Neuronal stem cell (in vitro differentiated cells): ENCODE measurements at regions not wholly inside any gene's neighbourhood (a gene's known extent, or its start where the extent isn't known, plus 50 kb on each side); places are given as distances from the start of the nearest gene placed in this dataset.
A peak's percentile ranks its signal among the peaks of the same experiment; 100 is the strongest.

Experiments used
- DNase-seq: peaks from one replicate; pipeline ENCODE4 v3.0.0-alpha.2; 2013; ENCODE audit warnings: low spot score
- H2AFZ ChIP-seq: one replicate; pipeline ENCODE4 v1.6.1; 2013; ENCODE audit warnings: mild to moderate bottlenecking, low read length, inconsistent platforms
- H2AK5ac ChIP-seq: 2 replicates; pipeline ENCODE4 v1.6.1; 2013; ENCODE audit warnings: low read depth, mild to moderate bottlenecking, inconsistent platforms, low read length, moderate library complexity, mixed read lengths
- H2BK120ac ChIP-seq: 2 replicates; pipeline ENCODE4 v1.6.1; 2013; ENCODE audit warnings: low read depth, mild to moderate bottlenecking, inconsistent platforms, low read length, moderate library complexity, mixed read lengths
- H2BK12ac ChIP-seq: one replicate; pipeline ENCODE4 v1.6.1; 2013; ENCODE audit warnings: low read length, inconsistent platforms
- H2BK15ac ChIP-seq: 2 replicates; pipeline ENCODE4 v1.6.1; 2013; ENCODE audit warnings: mild to moderate bottlenecking, low read length, inconsistent platforms, mixed read lengths
- H2BK5ac ChIP-seq: one replicate; pipeline ENCODE4 v1.6.1; 2013; ENCODE audit warnings: inconsistent platforms, mild to moderate bottlenecking, low read length, moderate library complexity
- H3K14ac ChIP-seq: one replicate; pipeline ENCODE4 v1.6.1; 2013; ENCODE audit warnings: low read length, inconsistent platforms
- H3K18ac ChIP-seq: 2 replicates; pipeline ENCODE4 v1.6.1; 2013; ENCODE audit warnings: low read length, inconsistent platforms
- H3K23ac ChIP-seq: 2 replicates; pipeline ENCODE4 v1.6.1; 2013; ENCODE audit warnings: low read depth, mild to moderate bottlenecking, mixed read lengths, low read length, inconsistent platforms; ENCODE audit not compliant: poor library complexity
- H3K27ac ChIP-seq: replicated peaks from 3 replicates; pipeline ENCODE4 v1.5.1; 2013; ENCODE audit warnings: low read length, inconsistent platforms
- H3K27me3 ChIP-seq, 3 experiments: 2 replicates each; pipeline ENCODE4 v1.6.1; 2013; ENCODE audit warnings: low read length in 3 of 3, mild to moderate bottlenecking in 2 of 3, inconsistent platforms in 1 of 3, low read depth in 1 of 3, mixed read lengths in 1 of 3, moderate library complexity in 1 of 3; ENCODE audit not compliant: control insufficient read depth in 3 of 3, insufficient read depth in 3 of 3
- H3K36me3 ChIP-seq, 2 donors: replicated peaks in 1 of 2; 2 replicates each; pipeline ENCODE4 v1.6.1; 2013; ENCODE audit warnings: low read length in 2 of 2; ENCODE audit not compliant: control insufficient read depth in 2 of 2, insufficient read depth in 2 of 2
- H3K4ac ChIP-seq: 2 replicates; pipeline ENCODE4 v1.6.1; 2013; ENCODE audit warnings: inconsistent platforms, mild to moderate bottlenecking, low read length, moderate library complexity
- H3K4me1 ChIP-seq, 2 donors: 1 replicate in 1 of 2; 2 replicates in 1 of 2; pipeline ENCODE4 v1.6.1; 2013; ENCODE audit warnings: low read length in 2 of 2, low read depth in 1 of 2; ENCODE audit not compliant: control insufficient read depth in 2 of 2, insufficient read depth in 1 of 2
- H3K4me2 ChIP-seq: one replicate; pipeline ENCODE4 v1.6.1; 2013; ENCODE audit warnings: mild to moderate bottlenecking, low read length, inconsistent platforms; ENCODE audit not compliant: insufficient read depth, poor library complexity, severe bottlenecking
- H3K4me3 ChIP-seq, 2 donors: 2 replicates each; pipeline ENCODE4 v1.5.1; 2013; ENCODE audit warnings: low read length in 2 of 2, mild to moderate bottlenecking in 2 of 2, inconsistent platforms in 1 of 2, moderate library complexity in 1 of 2
- H3K79me1 ChIP-seq: one replicate; pipeline ENCODE4 v1.6.1; 2013; ENCODE audit warnings: low read depth, mild to moderate bottlenecking, inconsistent platforms, low read length, moderate library complexity
- H3K9ac ChIP-seq: one replicate; pipeline ENCODE4 v1.6.1; 2013; ENCODE audit warnings: mild to moderate bottlenecking, low read depth, low read length, inconsistent platforms; ENCODE audit not compliant: poor library complexity
- H3K9me3 ChIP-seq, 2 donors: replicated peaks in 1 of 2; 2 replicates each; pipeline versions ENCODE3 to v1.6.1; 2013; ENCODE audit warnings: low read length in 2 of 2, mild to moderate bottlenecking in 2 of 2, inconsistent platforms in 1 of 2, low read depth in 1 of 2, mixed read lengths in 1 of 2, moderate library complexity in 1 of 2; ENCODE audit not compliant: control insufficient read depth in 2 of 2, insufficient read depth in 1 of 2
- H4K8ac ChIP-seq: one replicate; pipeline ENCODE4 v1.6.1; 2013; ENCODE audit warnings: low read depth, mild to moderate bottlenecking, inconsistent platforms, low read length, moderate library complexity
- H4K91ac ChIP-seq: one replicate; pipeline ENCODE4 v1.6.1; 2013; ENCODE audit warnings: low read length, low read depth, mild to moderate bottlenecking, inconsistent platforms; ENCODE audit not compliant: poor library complexity
- WGBS, 2 donors: extraction: QIAGEN DNeasy Blood & Tissue Kit; methylation state at CpG; one replicate each; pipeline ENCODE4 v1.1.7; 2013; ENCODE audit warnings: missing lambda C conversion rate in 2 of 2, mixed read lengths in 1 of 2; ENCODE audit not compliant: insufficient read length in 2 of 2, insufficient replicate concordance in 1 of 2; ENCODE audit errors: extremely low coverage in 2 of 2; 5-methylcytosine and 5-hydroxymethylcytosine counted together

GRCh38 chr2:210844016-210844415, 287.6 kb downstream of the CPS1 start:
- no peaks in the 10 kb centered on the region for H3K27me3 ChIP-seq
- no peak overlapping the region for H2BK12ac ChIP-seq
- H3K4ac ChIP-seq = no peak overlapping the region
- H2AFZ ChIP-seq = peak overlapping the region; percentile 50
- H3K27ac ChIP-seq = no peak overlapping the region
- H3K4me3 ChIP-seq = no peak overlapping the region
- H4K91ac ChIP-seq = no peak overlapping the region
- no peak overlapping the region for H2BK15ac ChIP-seq
- H3K18ac ChIP-seq = no peak overlapping the region
- no peak overlapping the region for H4K8ac ChIP-seq
- H3K23ac ChIP-seq = no peak overlapping the region
- no CpG with 5 or more reads among the region's 1 CpG for WGBS, 2 donors
- no peak overlapping the region for H2AK5ac ChIP-seq
- no peak overlapping the region for H3K4me2 ChIP-seq
- H2BK120ac ChIP-seq = no peak overlapping the region
- no peaks in the 10 kb centered on the region for H3K9me3 ChIP-seq
- no peak for DNase-seq
- no peak overlapping the region for H3K9ac ChIP-seq
- no peaks in the 10 kb centered on the region for H3K79me1 ChIP-seq
- no peak overlapping the region for H3K14ac ChIP-seq
- H3K4me1 ChIP-seq = peaks cover 0 to 3% of the 10 kb centered on the region in 2 donors
- no peak overlapping the region for H2BK5ac ChIP-seq
- H3K36me3 ChIP-seq = no peaks in the 10 kb centered on the region

GRCh38 chr2:210859314-210859713, 302.9 kb downstream of the CPS1 start:
- no peak overlapping the region for H2BK120ac ChIP-seq
- no peak for DNase-seq
- H2AFZ ChIP-seq = no peak overlapping the region
- H3K4me1 ChIP-seq = peaks cover 0 to 5% of the 10 kb centered on the region in 2 donors
- H3K79me1 ChIP-seq = no peaks in the 10 kb centered on the region
- no CpG with 5 or more reads among the region's 2 CpGs for WGBS, 2 donors
- no peak overlapping the region for H3K23ac ChIP-seq
- no peak overlapping the region for H2BK15ac ChIP-seq
- H3K18ac ChIP-seq = no peak overlapping the region
- H4K91ac ChIP-seq = no peak overlapping the region
- H3K4me3 ChIP-seq = no peak overlapping the region
- H3K9ac ChIP-seq = no peak overlapping the region
- no peak overlapping the region for H2BK5ac ChIP-seq
- H3K4me2 ChIP-seq = no peak overlapping the region
- no peaks in the 10 kb centered on the region for H3K36me3 ChIP-seq
- H2BK12ac ChIP-seq = no peak overlapping the region
- no peak overlapping the region for H3K27ac ChIP-seq
- no peaks in the 10 kb centered on the region for H3K9me3 ChIP-seq
- H4K8ac ChIP-seq = no peak overlapping the region
- H3K27me3 ChIP-seq = no peaks in the 10 kb centered on the region
- no peak overlapping the region for H3K14ac ChIP-seq
- no peak overlapping the region for H2AK5ac ChIP-seq
- no peak overlapping the region for H3K4ac ChIP-seq

GRCh38 chr2:210860276-210860675, 303.9 kb downstream of the CPS1 start:
- no CpG with 5 or more reads among the region's 5 CpGs for WGBS, 2 donors

DNA sequence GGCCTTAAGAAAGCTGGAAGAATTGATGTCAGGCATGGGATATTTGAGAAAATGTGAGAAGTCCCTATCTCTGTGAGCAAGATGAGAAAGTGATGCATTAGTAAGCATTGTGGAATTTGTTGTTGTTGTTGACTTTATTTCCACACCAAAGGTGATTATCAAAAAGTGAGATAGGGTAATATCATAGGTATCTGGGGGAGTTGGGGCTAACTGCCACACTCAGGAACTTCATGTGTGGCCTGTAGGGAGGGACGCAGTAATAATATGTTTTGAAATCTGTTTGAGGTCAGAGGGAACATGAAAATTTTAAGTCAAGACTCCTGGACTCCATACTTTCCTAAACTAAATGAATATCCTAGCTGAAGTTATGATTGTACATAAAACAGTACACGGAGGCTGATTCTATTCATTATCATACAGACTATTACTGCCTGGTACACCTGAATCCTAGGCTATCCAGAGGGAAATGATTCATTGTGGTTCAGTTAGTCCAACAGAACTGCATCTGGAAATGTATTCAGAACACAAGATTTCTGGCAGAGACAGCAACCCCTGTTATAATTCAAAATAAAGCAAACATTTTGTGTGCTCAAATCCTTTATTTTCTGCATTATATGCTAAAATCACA, 304.8 kb downstream of the CPS1 start:
- H3K27me3 ChIP-seq = no peaks in the 10 kb centered on the region
- no peak overlapping the region for H3K23ac ChIP-seq
- no peak overlapping the region for H3K9ac ChIP-seq
- H3K18ac ChIP-seq = no peak overlapping the region
- no peak overlapping the region for H2BK5ac ChIP-seq
- H4K91ac ChIP-seq = no peak overlapping the region
- no peak overlapping the region for H3K4ac ChIP-seq
- no peaks in the 10 kb centered on the region for H3K79me1 ChIP-seq
- no peak overlapping the region for H3K14ac ChIP-seq
- H3K4me2 ChIP-seq = no peak overlapping the region
- H3K9me3 ChIP-seq = no peaks in the 10 kb centered on the region
- H2BK120ac ChIP-seq = no peak overlapping the region
- DNase-seq = no peak
- WGBS, 2 donors = no CpG with 5 or more reads among the region's 2 CpGs
- H2BK12ac ChIP-seq = no peak overlapping the region
- no peak overlapping the region for H3K4me3 ChIP-seq
- no peaks in the 10 kb centered on the region for H3K36me3 ChIP-seq
- no peak overlapping the region for H4K8ac ChIP-seq
- peaks cover 0 to 5% of the 10 kb centered on the region in 2 donors for H3K4me1 ChIP-seq
- H2AFZ ChIP-seq = no peak overlapping the region
- H3K27ac ChIP-seq = no peak overlapping the region
- no peak overlapping the region for H2AK5ac ChIP-seq
- no peak overlapping the region for H2BK15ac ChIP-seq

More at GRCh38 chr2:210860276-210860675, 303.9 kb downstream of the CPS1 start:
- Histone ChIP-seq H3K36me3 (no peaks in the 10 kb centered on the region), H3K18ac (no peak overlapping the region), H2BK12ac (no peak overlapping the region), H3K9me3 (no peaks in the 10 kb centered on the region), H3K27ac (no peak overlapping the region), H3K79me1 (no peaks in the 10 kb centered on the region), H4K8ac (no peak overlapping the region), H3K4me3 (no peak overlapping the region), H3K4ac (no peak overlapping the region), H2BK120ac (no peak overlapping the region), H2BK5ac (no peak overlapping the region), H3K9ac (no peak overlapping the region), H2AK5ac (no peak overlapping the region), H2BK15ac (no peak overlapping the region), H2AFZ (no peak overlapping the region), H3K23ac (no peak overlapping the region), H3K4me2 (no peak overlapping the region), H4K91ac (no peak overlapping the region), H3K27me3 (no peaks in the 10 kb centered on the region), H3K4me1 (peaks cover 0 to 5% of the 10 kb centered on the region in 2 donors), H3K14ac (no peak overlapping the region)
- DNase-seq = no peak
